Mesenchymal stem cell (in vitro differentiated cells and primary cell): ENCODE measurements at regions not wholly inside any gene's neighbourhood (a gene's known extent, or its start where the extent isn't known, plus 50 kb on each side); places are given as distances from the start of the nearest gene placed in this dataset.

ENCODE experiments used
- DNase-seq: peaks from one replicate; pipeline ENCODE4 v3.0.0-alpha.2; 2013
- H2AFZ ChIP-seq: one replicate; pipeline ENCODE4 v1.6.1; 2013; ENCODE audit warnings: low read depth, mild to moderate bottlenecking, control low read depth, inconsistent platforms, low read length, moderate library complexity
- H2AK5ac ChIP-seq: 2 replicates; pipeline ENCODE4 v1.6.1; 2013; ENCODE audit warnings: low read length, moderate library complexity, mild to moderate bottlenecking, inconsistent platforms; ENCODE audit not compliant: severe bottlenecking
- H2BK120ac ChIP-seq: one replicate; pipeline ENCODE4 v1.6.1; 2013; ENCODE audit warnings: low read depth, mild to moderate bottlenecking, inconsistent platforms, low read length, moderate library complexity
- H2BK12ac ChIP-seq, 2 experiments: one replicate each; pipeline ENCODE4 v1.6.1; 2013; ENCODE audit warnings: inconsistent platforms in 2 of 2, low read length in 2 of 2, mild to moderate bottlenecking in 2 of 2, moderate library complexity in 2 of 2, control low read depth in 1 of 2
- H2BK15ac ChIP-seq: one replicate; pipeline ENCODE4 v1.6.1; 2013; ENCODE audit warnings: mild to moderate bottlenecking, low read depth, inconsistent platforms; ENCODE audit not compliant: poor library complexity, severe bottlenecking
- H2BK5ac ChIP-seq: 2 replicates; pipeline ENCODE4 v1.6.1; 2013; ENCODE audit warnings: low read depth, mild to moderate bottlenecking, low read length, control low read depth, inconsistent platforms; ENCODE audit not compliant: poor library complexity, severe bottlenecking
- H3K14ac ChIP-seq, 2 experiments: one replicate each; pipeline ENCODE4 v1.6.1; 2013; ENCODE audit warnings: inconsistent platforms in 2 of 2, low read length in 2 of 2, control low read depth in 1 of 2, mild to moderate bottlenecking in 1 of 2, moderate library complexity in 1 of 2
- H3K18ac ChIP-seq, 2 experiments: one replicate each; pipeline ENCODE4 v1.6.1; 2013; ENCODE audit warnings: inconsistent platforms in 2 of 2, low read length in 2 of 2, control low read depth in 1 of 2, low read depth in 1 of 2, mild to moderate bottlenecking in 1 of 2
- H3K23ac ChIP-seq, 2 experiments: one replicate each; pipeline ENCODE4 v1.6.1; 2013; ENCODE audit warnings: inconsistent platforms in 2 of 2, low read length in 2 of 2, mild to moderate bottlenecking in 2 of 2, moderate library complexity in 2 of 2, control low read depth in 1 of 2
- H3K27ac ChIP-seq: 2 replicates; pipeline ENCODE4 v1.5.1; 2013; ENCODE audit warnings: mild to moderate bottlenecking, moderate library complexity, low read length, control low read depth, inconsistent platforms; ENCODE audit not compliant: poor library complexity, severe bottlenecking
- H3K27me3 ChIP-seq, 2 experiments: 2 replicates each; pipeline versions ENCODE4 v1.6.1 to v1.7.0; 2013; ENCODE audit warnings: low read length in 2 of 2, mild to moderate bottlenecking in 2 of 2, moderate library complexity in 2 of 2, control low read depth in 1 of 2, inconsistent platforms in 1 of 2; ENCODE audit not compliant: control insufficient read depth in 1 of 2, insufficient read depth in 1 of 2
- H3K36me3 ChIP-seq, 2 experiments: 2 replicates each; pipeline versions ENCODE4 v1.6.1 to v1.7.0; 2013; ENCODE audit warnings: low read length in 2 of 2, control low read depth in 1 of 2, inconsistent platforms in 1 of 2, low read depth in 1 of 2, mild to moderate bottlenecking in 1 of 2; ENCODE audit not compliant: insufficient read depth in 2 of 2, control insufficient read depth in 1 of 2
- H3K4ac ChIP-seq, 2 experiments: one replicate each; pipeline ENCODE4 v1.6.1; 2013; ENCODE audit warnings: inconsistent platforms in 2 of 2, low read length in 2 of 2, mild to moderate bottlenecking in 2 of 2, moderate library complexity in 2 of 2, control low read depth in 1 of 2, low read depth in 1 of 2
- H3K4me1 ChIP-seq: 2 replicates; pipeline ENCODE4 v1.6.1; 2013; ENCODE audit warnings: low read depth, low read length, control low read depth; ENCODE audit not compliant: control insufficient read depth, insufficient read depth
- H3K4me2 ChIP-seq: 2 replicates; pipeline ENCODE4 v1.6.1; 2013; ENCODE audit warnings: low read length, mild to moderate bottlenecking, inconsistent platforms; ENCODE audit not compliant: poor library complexity, severe bottlenecking
- H3K4me3 ChIP-seq, 2 experiments: 2 replicates each; pipeline versions ENCODE4 v1.5.1 to v1.7.0; 2013; ENCODE audit warnings: low read length in 2 of 2, mild to moderate bottlenecking in 2 of 2, control low read depth in 1 of 2, low read depth in 1 of 2; ENCODE audit not compliant: insufficient read depth in 1 of 2
- H3K79me1 ChIP-seq: replicated peaks from 2 replicates; pipeline ENCODE4 v1.6.1; 2013; ENCODE audit warnings: mild to moderate bottlenecking, control low read depth, low read length, inconsistent platforms; ENCODE audit not compliant: poor library complexity, severe bottlenecking
- H3K9ac ChIP-seq: 2 replicates; pipeline ENCODE4 v1.7.0; 2013; ENCODE audit warnings: mild to moderate bottlenecking, low read length, moderate library complexity
- H3K9me3 ChIP-seq: 2 replicates; pipeline ENCODE4 v1.7.0; 2013; ENCODE audit warnings: mild to moderate bottlenecking, low read length; ENCODE audit not compliant: control insufficient read depth
- H4K8ac ChIP-seq: one replicate; pipeline ENCODE4 v1.6.1; 2013; ENCODE audit warnings: inconsistent platforms, mild to moderate bottlenecking, low read length, moderate library complexity
- H4K91ac ChIP-seq: one replicate; pipeline ENCODE4 v1.6.1; 2013; ENCODE audit warnings: mild to moderate bottlenecking, low read length, inconsistent platforms
- WGBS: methylation state at CpG from one replicate; pipeline ENCODE4 v1.1.7; 2013; ENCODE audit warnings: mixed read lengths; 5-methylcytosine and 5-hydroxymethylcytosine counted together

DNA sequence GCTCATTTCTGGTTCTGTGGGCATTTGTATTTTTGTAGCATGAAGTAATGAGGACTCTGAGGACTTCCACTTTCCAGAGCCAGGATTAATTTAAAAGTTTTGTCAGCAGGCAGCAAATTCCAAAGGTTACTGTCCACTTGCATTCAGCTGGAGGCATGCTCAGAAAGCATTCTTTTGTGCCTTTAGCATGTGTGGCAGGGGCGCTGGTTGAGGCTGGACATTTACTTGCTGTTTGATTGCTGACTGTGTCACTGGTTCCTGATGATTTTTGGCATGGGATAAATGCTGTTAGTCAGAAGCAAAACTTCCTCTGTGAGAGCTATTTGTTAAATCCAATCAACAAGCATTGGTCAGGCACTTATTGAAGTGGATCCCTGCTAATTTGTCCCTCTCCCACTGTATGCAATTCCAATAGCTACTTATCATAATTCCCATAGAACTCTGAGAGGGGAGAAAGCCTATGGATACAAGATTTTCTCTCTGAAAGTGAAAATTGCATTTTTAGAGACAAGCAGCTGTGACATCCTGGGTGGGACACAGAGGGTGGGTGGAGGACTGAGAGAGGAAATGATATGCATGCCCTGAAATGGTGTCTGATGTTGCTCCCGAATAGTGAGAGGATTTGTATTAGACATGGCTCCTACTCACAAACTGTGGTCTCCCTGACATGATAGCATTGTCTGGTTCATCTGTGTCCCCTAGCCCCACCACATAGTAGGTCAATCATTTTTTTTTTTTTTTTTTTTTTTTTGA is 161.2 kb upstream of the WDR11 start:
- WGBS: 73% methylated on average over 2 of the region's 2 CpGs
- Histone ChIP-seq H3K23ac (no peak overlapping the region), H3K4me1 (no peaks in the 10 kb centered on the region), H3K14ac (no peak overlapping the region), H2BK120ac (no peak overlapping the region), H3K36me3 (no peaks in the 10 kb centered on the region), H2AFZ (no peak overlapping the region), H3K9me3 (peaks cover 5% of the 10 kb centered on the region), H2AK5ac (no peak overlapping the region), H3K18ac (no peak overlapping the region), H4K8ac (no peak overlapping the region), H3K4me2 (no peak overlapping the region), H3K27me3 (no peaks in the 10 kb centered on the region), H3K79me1 (no peaks in the 10 kb centered on the region), H4K91ac (no peak overlapping the region), H3K9ac (no peak overlapping the region), H3K4ac (no peak overlapping the region), H3K27ac (no peak overlapping the region), H2BK15ac (no peak overlapping the region), H2BK12ac (no peak overlapping the region), H2BK5ac (no peak overlapping the region), H3K4me3 (no peak overlapping the region)
- DNase-seq: no peak

DNA sequence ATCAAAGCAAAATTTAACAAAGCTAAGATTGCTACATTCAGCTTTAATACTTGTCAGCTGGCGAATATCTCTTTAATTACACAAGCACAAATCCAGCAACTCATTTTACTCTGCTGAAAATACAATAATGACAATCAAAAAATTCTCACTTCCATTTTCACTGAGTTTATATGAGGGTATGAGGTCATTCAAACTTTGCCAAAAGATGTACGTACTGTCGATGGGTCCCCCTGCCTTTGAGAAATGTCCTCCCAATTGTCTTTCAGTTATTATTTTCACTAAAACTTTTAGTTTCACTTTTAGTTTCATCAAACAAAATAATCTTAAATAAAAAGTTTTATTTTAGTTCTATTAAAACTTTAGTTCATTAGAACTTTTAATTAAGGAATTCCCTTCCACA is 159.5 kb upstream of the WDR11 start:
- H2AK5ac ChIP-seq: no peak overlapping the region
- no peak overlapping the region for H2BK12ac ChIP-seq
- H3K4ac ChIP-seq: no peak overlapping the region
- H2AFZ ChIP-seq: no peak overlapping the region
- H3K18ac ChIP-seq: no peak overlapping the region
- H3K4me3 ChIP-seq: peak overlapping the region in 1 of 2 experiments; percentile 56
- no peak overlapping the region for H3K23ac ChIP-seq
- H3K9ac ChIP-seq: no peak overlapping the region
- peaks cover 13% of the 10 kb centered on the region for H3K9me3 ChIP-seq
- no peak overlapping the region for H4K91ac ChIP-seq
- no peak overlapping the region for H2BK15ac ChIP-seq
- H2BK5ac ChIP-seq: no peak overlapping the region
- no peak overlapping the region for H3K27ac ChIP-seq
- no peaks in the 10 kb centered on the region for H3K79me1 ChIP-seq
- no peak overlapping the region for H4K8ac ChIP-seq
- no peak overlapping the region for H3K14ac ChIP-seq
- no peak overlapping the region for H3K4me2 ChIP-seq
- no peak overlapping the region for H2BK120ac ChIP-seq
- H3K4me1 ChIP-seq: no peaks in the 10 kb centered on the region
- no peaks in the 10 kb centered on the region for H3K36me3 ChIP-seq
- H3K27me3 ChIP-seq: no peaks in the 10 kb centered on the region
- 79% methylated on average over 3 of the region's 3 CpGs for WGBS
- no peak for DNase-seq

DNA sequence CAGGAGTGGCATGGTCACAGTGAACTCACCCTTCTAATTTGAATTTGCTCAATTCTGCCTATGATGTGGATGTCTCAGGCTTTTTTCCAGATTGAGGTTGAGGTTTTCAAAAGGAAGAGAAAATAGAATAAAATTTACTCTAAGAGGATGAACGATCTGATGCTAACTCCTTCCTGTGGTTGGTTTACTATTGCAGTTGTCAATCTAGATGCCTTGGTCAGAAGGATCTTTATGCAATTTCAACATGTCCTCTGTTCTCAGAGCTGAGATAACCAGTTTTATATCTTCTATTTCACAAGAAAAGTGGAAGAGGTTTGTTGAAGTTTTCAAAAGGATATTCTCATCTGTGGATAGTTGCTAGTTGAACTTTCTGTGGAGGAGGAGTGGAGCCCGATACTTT is 150.7 kb upstream of the WDR11 start:
- H2BK120ac ChIP-seq: no peak overlapping the region
- no peak overlapping the region for H2BK12ac ChIP-seq
- no peak overlapping the region for H2BK5ac ChIP-seq
- H3K4me1 ChIP-seq: no peaks in the 10 kb centered on the region
- no peak overlapping the region for H3K4ac ChIP-seq
- no peak overlapping the region for H3K4me3 ChIP-seq
- H2AK5ac ChIP-seq: no peak overlapping the region
- H3K9ac ChIP-seq: no peak overlapping the region
- H4K8ac ChIP-seq: no peak overlapping the region
- H3K14ac ChIP-seq: no peak overlapping the region
- 83% methylated on average over 2 of the region's 2 CpGs for WGBS
- no peaks in the 10 kb centered on the region for H3K36me3 ChIP-seq
- no peak overlapping the region for H3K23ac ChIP-seq
- no peak overlapping the region for H4K91ac ChIP-seq
- DNase-seq: no peak
- no peak overlapping the region for H2AFZ ChIP-seq
- H3K9me3 ChIP-seq: peaks cover 49% of the 10 kb centered on the region
- H2BK15ac ChIP-seq: no peak overlapping the region
- no peak overlapping the region for H3K18ac ChIP-seq
- no peaks in the 10 kb centered on the region for H3K27me3 ChIP-seq
- no peak overlapping the region for H3K27ac ChIP-seq
- no peak overlapping the region for H3K4me2 ChIP-seq
- no peaks in the 10 kb centered on the region for H3K79me1 ChIP-seq

DNA sequence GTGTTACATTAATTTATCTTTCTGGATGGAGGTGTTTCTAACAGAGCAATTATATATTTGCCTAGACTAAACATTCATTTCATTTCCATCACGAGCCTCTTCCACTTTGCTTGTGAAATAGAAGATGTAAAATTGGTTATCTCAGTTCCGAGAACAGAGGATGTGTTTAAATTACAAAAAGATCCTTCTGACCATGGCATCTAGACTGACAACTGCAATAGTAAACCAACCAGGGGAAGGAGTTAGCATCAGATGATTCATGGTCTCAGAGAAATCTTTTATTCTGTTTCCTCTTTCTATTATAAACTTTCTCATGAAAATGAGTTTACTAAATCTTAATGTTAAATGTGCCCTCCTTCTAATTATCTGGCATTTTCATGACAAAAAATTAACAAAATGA is 149.8 kb upstream of the WDR11 start:
- no CpG with 5 or more reads among the region's 2 CpGs for WGBS
- H2AFZ ChIP-seq: no peak overlapping the region
- H3K4me2 ChIP-seq: no peak overlapping the region
- no peak overlapping the region for H3K9ac ChIP-seq
- peaks cover 44% of the 10 kb centered on the region for H3K9me3 ChIP-seq
- no peak for DNase-seq
- H2BK5ac ChIP-seq: no peak overlapping the region
- no peaks in the 10 kb centered on the region for H3K4me1 ChIP-seq
- no peaks in the 10 kb centered on the region for H3K36me3 ChIP-seq
- no peak overlapping the region for H3K23ac ChIP-seq
- H2BK12ac ChIP-seq: no peak overlapping the region
- no peak overlapping the region for H3K18ac ChIP-seq
- H2BK15ac ChIP-seq: no peak overlapping the region
- no peak overlapping the region for H4K8ac ChIP-seq
- no peaks in the 10 kb centered on the region for H3K27me3 ChIP-seq
- H3K27ac ChIP-seq: no peak overlapping the region
- no peak overlapping the region for H4K91ac ChIP-seq
- H3K4ac ChIP-seq: no peak overlapping the region
- no peak overlapping the region for H3K14ac ChIP-seq
- no peak overlapping the region for H2AK5ac ChIP-seq
- no peak overlapping the region for H3K4me3 ChIP-seq
- H2BK120ac ChIP-seq: no peak overlapping the region
- H3K79me1 ChIP-seq: no peaks in the 10 kb centered on the region
